CD4-positive, alpha-beta T cell treated with Interleukin-10 for 1 hour (primary cell): ENCODE measurements at regions not wholly inside any gene's neighbourhood (a gene's known extent, or its start where the extent isn't known, plus 50 kb on each side); places are given as distances from the start of the nearest gene placed in this dataset.
A peak's percentile ranks its signal among the peaks of the same experiment; 100 is the strongest.

Experiments used
- DNase-seq: peaks from one replicate; pipeline ENCODE4 v3.0.0-alpha.2; 2020

DNA sequence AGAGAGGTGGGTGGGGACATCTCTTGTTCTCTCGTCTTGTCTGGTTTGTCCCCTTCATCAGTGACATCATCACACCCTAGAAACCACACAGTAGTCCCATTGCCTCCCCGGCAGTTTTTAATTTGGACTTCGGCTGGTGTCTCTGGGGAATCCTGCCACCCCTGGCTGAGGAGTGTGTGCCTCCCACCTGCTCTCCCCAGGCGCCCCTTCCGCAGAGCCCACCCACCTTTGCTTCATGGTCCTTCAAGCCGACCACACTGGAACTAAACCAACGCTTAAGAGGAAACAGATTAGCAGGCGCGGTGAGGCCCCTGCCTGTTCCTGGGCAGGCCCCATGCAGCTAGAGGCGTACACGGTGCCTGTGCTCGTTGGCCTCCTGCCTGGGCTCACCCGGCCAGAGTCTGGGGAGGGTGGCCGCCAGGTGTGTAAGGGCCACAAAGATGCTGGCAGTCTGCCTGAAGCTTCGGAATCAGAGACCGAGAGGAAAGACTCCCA, 107.6 kb upstream of the SPRY4 start:
- peak; percentile 40 for DNase-seq

DNA sequence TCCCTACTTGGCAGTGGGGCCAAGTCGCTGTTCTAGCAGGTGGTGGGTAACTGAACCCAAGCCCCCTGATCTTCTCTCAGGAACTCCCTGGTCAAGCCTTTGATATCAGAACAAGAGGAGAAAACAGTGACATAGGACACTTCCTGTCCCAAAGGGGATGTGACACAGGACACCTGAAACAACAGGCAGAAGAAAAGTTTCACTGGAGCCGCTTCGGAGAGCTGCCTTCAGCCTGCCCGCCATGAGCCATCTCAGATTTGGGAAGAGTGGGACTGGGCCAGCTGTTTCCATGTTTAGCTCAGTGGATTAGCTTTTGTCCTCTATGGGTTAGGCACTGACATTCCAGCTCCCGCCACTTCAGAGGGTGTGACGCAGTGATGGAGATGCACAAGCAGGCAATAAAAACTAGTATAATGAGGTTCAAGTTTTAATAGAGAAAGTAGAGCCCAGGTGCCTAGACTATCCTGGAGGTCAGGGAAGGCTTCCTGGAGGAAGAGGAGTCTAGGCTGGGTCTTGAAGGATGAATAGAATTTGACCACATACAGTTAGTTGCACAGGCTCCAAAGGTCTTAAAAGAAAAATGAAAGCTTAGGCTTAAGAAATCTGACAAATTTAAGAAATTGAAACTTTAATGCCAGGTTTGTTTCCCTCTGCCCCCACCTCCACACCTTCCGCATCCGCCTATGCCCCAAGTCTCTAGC, 104.1 kb upstream of the SPRY4 start:
- no peak for DNase-seq

DNA sequence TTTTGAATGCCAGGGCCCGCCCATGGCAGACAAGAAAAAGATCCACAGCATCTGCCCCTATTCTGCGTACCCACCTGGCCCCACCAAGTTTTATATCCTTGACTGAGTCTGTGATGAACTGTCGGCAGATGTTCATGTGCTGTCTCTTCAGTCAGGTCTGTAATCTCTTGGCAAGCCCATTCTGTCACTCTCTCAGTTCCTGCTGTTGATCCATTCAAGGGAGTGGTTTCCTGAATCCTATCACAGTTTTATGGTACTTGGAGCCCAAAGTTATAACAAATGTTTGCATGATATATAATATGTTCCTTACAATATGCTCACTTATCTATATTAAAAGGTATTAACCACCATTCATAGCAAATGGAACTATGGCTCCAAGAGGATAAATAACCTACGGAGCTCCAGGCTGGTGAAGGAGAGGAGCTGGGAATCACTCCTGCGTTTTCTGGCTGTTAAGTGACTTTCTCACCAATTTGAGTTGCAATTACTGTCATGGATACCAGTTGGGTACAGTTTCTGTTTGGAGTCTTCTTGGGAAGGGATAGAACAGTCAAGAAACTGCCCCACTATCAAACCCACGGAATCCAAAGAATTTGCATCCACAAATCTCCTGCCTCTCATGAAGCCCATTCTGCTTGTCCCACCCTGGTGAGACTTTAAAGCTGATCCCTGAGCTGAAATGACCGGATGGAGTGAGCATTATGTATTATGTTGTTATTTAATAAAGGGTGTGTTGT, 103.4 kb upstream of the SPRY4 start:
- DNase-seq, result no peak

DNA sequence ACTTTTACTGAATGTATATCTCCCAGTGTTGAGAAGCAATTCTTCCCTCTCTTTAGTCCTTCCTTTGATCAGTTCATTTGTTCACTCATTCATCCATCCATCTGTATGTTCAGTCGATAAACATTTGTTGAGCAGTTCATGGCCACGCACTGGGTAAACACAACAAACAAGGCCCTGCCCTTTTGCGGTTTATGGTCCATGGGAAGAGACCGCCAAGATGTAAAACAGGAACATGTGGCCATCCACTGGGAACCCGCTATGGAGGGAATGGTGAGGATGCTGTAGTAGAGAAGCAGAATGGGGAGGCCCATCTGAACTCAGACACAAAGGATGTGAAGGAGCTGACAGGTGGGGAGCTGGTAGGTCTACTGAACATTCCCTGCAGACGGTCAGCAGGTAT, 102.7 kb upstream of the SPRY4 start:
- DNase-seq, result no peak

DNA sequence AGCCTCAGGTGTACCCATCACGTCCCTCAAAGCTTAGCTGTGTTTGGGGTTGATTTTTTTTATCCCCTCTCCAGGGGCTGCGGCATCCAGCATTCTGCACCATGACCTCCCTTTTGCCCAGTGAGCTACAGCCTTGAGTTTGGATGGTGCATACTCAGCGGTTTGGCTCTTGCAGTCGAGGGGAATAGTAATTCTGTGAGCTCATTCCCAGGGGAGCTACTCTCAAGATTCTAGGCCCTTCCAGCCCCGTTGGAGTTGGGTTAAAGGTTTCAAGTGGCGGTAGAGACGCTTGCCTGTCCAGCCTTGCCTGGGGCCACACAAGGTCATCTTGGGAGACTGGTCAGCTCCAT, 102.2 kb upstream of the SPRY4 start:
- no peak for DNase-seq

DNA sequence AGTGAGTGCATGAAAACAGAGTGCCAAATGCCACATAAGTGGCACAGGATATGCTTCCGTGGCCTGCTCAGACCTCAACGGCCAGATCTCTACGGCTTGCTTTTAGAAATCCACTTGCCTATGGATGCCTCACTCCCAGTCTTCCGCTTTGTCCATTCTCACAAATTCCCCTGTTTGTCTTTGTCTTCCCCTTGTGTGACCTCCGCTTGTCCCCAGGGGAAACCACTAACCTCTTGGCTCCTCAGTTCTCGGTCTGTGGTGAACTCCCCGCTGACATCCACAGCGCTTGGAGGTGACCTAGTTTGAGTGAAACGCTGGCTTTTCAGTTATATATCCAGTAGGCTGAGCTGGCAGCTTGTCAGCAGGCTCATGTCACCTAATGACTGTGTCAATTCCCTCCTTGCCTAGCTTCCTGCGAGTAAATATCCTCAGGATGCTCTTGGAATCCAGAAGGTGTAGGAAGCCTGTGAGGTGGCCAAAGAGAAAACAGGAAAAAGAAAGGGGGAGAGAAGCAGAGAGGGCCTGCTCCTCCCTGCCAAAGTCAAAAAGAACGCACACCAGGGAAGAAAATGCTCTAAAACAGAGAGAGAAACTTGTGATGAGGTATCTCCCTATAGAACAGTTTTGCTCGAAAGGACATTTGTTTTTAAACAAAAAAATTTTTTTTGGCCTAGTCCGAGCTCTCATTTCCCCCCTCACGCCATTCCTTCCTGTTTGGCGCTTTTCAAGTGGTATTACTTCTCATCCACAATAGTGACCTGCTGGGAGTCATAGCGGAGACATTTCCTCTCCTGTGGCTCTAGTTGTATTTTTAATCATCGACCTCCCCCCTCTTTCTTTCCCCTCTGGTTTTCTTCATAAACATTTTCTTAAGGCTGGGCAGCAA, 101.6 kb upstream of the SPRY4 start:
- peak; percentile 56 for DNase-seq

DNA sequence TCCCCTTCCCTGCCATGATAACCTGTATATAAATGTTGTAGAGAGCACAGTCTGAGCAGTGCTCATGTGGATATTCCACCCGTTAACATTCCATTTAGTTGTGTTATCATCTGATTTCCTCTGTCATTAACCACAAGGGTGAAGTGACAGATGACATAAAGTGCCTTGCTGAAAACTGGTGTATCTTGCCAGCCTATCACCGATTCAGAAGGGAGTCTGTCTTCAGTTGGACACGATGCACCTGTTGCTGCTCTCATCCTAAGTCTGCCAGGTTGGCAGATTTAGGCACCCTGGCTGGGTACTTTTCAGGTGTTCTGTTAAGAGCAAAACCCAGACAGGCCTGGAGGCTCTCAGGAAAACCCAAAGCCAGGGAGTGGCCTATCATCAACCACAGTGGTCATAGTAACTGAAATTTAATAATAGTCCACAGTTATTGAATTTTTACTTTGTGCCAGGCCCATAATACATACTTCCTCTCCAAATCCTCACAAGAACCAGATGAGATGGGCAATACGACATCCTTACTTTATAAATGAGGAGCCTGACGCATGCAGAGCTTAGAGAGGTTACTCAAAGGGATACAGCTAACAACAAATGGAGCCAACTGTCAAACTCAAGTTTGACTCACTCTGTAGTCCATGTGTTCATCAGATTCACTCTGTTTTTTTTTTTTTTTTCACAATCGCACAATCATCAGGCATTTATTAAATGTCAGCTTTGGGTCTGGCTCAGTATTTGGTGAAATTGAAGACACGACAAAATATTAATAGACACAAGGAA, 100.7 kb upstream of the SPRY4 start:
- no peak for DNase-seq

DNA sequence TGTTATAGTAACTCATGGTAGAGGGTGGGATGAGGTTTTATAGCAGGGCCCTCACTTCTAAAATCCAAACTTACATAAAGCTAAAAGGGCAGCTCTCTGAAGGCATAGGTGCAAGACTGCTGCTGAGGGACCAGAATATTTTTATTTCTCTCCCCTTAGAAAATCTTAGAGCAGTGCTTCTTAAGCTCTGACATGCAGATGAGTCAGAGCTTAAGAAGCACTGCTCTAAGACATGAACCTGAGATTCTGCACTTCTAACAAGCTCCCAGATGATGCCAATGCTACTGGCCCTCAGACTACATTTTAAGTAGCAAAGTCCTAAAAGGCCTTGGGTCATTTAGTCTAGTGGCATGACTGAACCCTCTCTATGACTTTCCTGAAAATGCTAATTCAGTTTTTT, 97.6 kb upstream of the SPRY4 start:
- no peak for DNase-seq

DNA sequence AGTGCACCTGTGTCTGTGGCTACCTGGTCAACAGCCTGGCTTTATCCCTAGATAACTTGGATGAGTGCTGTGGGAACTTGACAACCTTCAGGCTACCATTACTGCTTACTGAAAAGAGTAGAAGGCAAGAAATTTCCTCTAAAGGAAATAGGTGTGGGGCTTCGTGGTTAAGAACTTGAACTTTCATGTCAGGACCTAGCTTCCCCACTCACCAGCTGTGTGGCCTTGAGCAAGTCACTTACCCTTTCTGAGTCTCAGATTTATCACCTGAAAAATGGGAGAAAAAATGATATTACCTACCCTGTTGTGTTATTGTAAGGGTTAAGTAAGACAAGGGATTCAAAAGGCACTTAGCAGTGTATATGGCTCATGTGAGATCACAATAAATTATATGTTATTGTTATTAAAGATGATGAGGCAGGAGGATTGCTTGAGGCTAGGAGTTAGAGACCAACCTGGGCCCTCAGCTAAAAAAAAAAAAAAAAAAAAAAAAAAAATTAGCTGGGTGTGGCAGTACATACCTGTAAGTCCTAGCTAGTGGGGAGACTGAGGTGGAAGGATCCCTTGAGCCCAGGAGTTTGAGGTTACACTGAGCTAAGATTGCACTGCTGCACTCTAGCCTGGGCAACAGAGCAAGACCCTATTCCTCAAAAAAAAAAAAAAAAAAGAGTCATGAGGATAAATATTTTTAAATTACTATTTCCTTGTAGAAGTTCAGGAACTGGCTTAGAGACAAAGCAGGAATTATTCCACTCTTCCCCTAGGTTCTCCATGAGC, 97.0 kb upstream of the SPRY4 start:
- no peak for DNase-seq

DNA sequence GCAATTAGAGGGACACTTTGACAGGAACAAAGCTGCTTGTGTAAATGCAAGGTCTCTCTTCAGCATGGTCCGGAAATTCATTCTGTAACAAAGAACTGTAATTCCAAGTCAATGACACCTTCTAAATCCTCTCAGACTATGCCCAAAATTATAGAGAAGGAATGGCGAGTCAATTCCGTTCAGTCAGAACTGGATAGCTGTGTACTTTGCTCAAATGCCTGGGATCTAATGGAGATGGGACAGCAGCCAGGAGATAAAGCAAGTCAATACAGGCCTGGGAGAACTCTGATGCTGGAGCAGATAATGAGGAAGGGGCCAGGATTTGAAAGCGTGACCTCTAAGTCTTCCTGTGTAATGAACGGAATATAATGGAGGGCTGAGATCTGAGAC, 96.4 kb upstream of the SPRY4 start:
- DNase-seq, result no peak

DNA sequence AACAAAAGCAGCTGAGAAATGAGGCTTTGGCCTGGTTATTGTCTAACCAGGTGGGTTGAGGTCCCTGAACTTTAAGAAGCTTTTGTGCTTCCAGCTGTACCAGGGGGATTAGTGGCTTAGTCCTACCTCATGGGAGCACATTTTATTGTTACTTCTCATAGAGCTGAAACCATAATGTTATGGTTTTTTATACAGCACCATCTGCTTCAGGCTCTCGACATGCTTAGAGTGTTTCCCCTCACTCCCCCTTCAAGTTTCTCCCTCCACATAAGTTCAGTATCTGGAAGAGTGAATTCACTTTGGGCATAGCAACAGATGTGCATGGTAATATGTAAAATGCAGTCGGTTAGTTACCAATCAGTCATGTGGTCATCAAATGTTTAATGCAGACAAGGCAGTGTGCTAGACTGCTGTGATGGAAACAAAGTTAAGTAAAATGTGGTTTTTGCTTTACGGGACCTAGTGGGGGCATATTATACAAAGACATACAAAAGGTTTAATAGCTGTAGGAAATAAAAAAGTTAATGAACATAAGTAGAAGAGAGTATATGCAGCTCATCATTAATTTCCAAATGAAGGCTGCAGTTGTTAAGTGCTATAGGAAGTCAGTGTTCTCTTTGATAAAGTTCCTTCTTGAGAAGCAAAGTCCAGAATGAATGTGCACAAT, 95.9 kb upstream of the SPRY4 start:
- DNase-seq, result no peak

DNA sequence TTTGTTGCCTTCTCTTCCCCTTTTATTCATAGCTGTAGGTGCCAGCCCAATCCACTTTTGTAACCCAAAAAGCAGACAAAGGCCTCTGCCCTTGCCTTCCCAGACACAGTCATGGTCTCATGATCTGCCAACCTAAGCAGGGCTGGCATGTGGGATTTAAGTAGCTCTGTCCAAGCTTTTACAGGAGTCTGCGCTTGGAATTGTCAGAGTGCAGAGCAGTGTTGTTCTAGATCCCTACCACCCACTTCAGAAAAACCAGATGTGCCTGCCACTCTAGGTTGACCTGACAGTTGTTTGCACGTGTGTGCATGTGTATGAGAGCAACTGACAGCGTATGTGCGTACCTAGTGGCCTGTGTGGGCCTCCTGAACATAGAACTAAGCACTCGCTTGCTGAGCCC, 87.8 kb upstream of the SPRY4 start:
- DNase-seq, result no peak

DNA sequence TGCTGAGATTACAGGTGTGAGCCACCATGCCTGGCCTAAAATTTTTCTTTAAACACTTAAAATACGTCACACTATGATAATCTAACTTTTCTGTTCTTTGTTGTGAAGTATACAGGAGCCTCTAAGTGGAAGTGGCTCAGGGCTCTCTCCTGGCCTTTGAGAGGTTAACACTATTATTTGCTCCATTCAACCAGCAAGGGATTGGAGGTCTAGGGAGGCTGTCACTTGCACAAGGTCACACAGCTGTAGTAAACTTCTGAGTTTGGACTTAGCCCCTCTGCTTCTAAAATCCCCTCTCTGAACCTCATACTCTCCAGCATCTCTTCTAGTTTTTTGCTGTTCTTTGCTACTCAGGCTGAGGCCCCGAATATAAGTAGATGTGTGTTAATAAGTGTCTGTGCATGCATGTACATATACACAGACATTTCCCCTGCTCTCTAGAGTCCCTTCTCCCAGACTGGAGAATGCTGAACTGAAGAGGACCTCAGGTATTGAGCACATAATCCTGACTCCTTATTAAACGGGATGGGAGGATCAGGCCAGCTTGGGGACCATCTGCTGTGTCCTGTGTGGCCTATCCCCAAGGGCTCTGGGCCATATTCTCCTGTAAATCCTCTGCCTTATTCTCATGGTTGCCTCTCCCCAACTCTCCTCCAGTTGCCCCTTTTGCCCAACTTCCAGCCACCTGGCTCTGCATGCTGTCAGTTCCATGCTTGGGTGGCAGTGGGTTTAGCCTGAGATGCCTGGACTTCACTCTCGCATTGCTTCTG, 87.0 kb upstream of the SPRY4 start:
- no peak for DNase-seq

DNA sequence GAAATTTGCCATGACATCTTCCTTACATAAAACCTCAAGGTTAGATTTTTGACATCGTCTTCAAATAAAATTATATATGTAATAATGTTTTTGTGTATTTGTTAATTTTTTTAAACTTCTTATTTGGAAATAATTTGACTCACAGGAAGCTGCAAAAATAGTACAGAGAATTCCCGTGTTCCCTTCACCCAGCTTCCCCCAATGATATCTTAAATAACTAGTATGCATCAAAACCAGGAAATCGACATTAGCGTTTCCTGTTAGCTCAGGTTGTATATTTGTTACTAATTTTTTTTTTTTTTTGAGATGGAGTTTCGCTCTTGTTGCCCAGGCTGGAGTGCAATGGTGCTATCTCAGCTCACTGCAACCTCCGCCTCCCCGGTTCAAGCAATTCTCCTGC, 86.3 kb upstream of the SPRY4 start:
- DNase-seq, result no peak

DNA sequence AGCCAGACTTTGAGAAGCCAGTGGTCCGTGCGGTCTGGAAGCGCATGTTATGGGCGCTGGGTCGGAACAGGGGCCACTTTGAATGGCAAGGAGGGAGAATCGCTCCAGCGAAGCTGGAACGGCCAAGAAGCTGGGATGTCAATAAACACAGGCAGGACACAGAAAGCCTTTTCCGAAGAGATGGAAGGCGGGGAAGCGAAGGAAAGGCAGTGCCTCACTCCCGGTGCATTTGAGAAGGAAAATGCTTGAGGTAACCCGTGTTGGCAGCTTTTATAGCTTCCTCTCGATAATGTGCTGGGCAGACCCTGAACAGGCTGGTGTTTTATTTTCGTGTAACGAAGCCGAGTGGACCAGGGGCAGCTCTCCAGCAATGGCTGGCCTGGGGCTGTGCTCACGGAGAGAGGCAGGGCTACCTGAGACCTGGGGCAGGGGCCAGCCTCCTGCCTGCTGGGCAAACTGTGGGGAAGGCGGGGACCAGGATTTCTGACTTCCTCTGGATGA, 84.2 kb upstream of the SPRY4 start:
- no peak for DNase-seq

DNA sequence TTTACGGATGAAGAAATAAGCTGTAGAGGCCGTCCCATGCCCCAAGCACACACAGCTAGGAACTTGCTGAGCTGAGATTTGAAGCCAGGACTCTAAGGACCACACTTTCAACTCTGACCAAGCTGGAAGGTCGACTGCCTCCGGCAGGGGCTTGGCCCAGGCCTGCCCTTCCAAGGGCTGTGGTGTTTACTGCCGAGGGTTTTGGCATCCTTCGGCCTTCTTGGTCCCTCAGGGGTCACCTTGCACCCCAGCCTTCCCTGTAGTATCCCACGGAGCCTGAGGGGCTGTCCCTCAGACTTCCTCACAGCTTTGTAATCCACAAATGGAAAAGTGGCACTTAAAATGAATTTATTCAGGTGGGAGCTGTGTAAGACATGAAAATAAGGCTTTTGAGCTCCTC, 83.7 kb upstream of the SPRY4 start:
- no peak for DNase-seq

DNA sequence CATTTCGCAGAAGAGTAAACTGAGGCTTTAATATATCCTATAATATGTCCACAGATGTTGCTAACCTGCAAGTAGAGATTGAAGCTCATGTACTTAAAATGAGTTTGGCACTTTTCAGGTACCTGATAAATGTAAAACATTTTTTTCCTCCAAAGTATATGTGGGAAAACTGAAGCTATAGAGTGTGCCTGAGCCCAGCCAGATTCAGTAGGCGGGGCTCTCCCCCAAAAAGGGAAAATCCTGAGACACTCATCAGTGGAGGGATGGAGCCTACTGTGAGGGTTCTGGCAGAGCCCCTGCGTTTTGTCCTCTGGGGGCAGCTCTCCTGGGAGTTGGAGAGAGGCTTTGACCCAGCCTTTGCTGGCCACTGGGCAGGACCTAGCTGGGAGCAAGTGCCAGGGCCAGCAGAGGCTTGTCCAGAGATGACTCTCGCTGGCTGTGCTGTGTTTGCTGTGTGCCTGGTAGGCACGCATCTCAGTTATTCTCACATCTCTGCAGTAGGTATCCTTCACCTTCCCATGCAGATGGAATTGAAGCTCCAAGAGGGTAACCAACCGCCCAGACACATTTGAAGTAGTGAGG, 81.1 kb upstream of the SPRY4 start:
- DNase-seq, result no peak

DNA sequence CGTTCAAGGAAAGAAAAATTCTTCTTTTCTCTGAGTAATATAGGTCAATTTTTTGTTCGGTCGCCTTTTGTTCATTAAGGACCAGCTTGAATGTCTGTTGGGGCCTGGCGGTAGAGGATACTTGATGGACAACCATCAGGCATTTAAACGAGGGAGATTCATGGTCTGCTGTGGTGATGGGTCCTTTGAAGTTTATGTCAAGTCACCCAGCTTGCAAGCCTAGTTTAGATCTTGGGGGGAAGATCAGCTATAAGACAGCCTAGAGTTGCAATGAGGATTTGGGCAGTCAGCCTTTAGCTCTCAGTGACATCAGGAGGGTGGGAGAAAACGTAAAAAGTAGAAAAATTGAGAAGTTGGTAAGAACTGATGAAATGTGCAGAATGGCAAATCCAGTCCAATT, 80.2 kb upstream of the SPRY4 start:
- DNase-seq, result no peak

DNA sequence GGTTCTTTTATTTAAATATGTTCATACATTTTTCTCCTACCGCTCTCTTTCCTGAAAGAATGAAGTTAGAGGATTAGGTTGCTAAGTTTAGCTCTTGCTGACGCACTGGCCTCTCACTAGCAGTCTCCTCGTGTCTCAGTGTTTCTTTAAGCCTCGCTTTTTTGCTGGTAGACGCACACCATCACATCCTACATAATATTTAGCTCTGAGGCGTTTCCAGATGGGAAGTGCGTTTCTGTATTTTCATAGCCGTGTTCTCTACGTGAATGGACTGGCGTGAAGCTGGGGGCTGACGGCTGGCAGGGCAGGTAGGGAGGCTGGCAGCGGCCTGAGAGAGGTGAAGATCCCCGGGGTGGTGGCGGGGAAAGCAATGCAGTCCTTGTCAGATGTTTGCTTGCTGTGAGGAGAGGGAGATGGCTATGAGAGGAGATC, 79.2 kb upstream of the SPRY4 start:
- DNase-seq, result no peak

DNA sequence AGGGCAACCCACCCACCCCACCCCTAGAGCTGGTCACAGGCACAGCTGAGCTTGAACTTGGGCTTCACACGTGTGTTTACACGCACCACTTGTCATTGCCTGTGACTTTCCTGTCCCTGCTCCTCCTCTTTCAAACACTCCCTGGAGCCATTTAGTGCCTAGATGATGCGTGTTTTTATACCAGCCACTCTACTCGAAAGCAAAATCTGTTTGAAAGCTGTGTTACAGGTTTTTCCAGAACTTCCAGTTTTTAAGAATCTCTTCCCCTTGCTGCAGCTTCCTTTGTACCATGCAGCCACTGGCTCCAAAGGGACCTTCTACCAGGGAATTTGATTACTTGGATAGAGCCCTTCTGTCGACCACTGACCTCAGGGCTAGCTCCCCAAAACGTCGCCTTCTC, 78.8 kb upstream of the SPRY4 start:
- no peak for DNase-seq
